Body of pancreas (tissue), 4 donors: ENCODE measurements at regions not wholly inside any gene's neighbourhood (a gene's known extent, or its start where the extent isn't known, plus 50 kb on each side); places are given as distances from the start of the nearest gene placed in this dataset.

Source experiments
- ATAC-seq: fragments of 150-250 bp; one replicate; pipeline ENCODE4 v1.9.1; 2016
- DNase-seq, 4 donors: peaks; one replicate each; pipeline ENCODE4 v3.0.0-alpha.2; 2019
- H3K27ac ChIP-seq, 4 donors: fragments of 200-600 bp; sonication (generic); 1 replicate in 3 of 4; 2 replicates in 1 of 4; pipeline versions ENCODE4 v1.5.1 to v1.6.1; 2016 to 2019; ENCODE audit warnings: mild to moderate bottlenecking in 1 of 4, mixed read lengths in 1 of 4, moderate library complexity in 1 of 4
- H3K27me3 ChIP-seq, 2 donors: fragments of 200-600 bp; sonication (generic); one replicate each; pipeline ENCODE4 v1.6.0; 2016; ENCODE audit warnings: mild to moderate bottlenecking in 1 of 2
- H3K36me3 ChIP-seq, 2 donors: fragments of 200-600 bp; sonication (generic); replicated peaks in 1 of 2; 2 replicates each; pipeline ENCODE4 v1.5.1; 2016; ENCODE audit warnings: low read depth in 2 of 2; ENCODE audit not compliant: insufficient read depth in 1 of 2
- H3K4me1 ChIP-seq: fragments of 200-600 bp; sonication (generic); one replicate; pipeline ENCODE4 v1.6.0; 2016
- H3K4me3 ChIP-seq, 2 donors: fragments of 200-600 bp; sonication (generic); 1 replicate in 1 of 2; 2 replicates in 1 of 2; pipeline ENCODE4 v1.5.1; 2016 to 2019
- H3K9me3 ChIP-seq, 3 donors: fragments of 200-600 bp; sonication (generic); 1 replicate in 2 of 3; 2 replicates in 1 of 3; pipeline ENCODE4 v1.5.1; 2016
- POLR2A ChIP-seq, 3 donors: fragments of 450-650 bp; IDR thresholded peaks; one replicate each; pipeline ENCODE4 v1.6.1; 2016; ENCODE audit warnings: antibody characterized with exemption in 3 of 3, mild to moderate bottlenecking in 2 of 3
- WGBS, 2 donors: methylation state at CpG; one replicate each; pipeline ENCODE4 v1.1.5; 2017; 5-methylcytosine and 5-hydroxymethylcytosine counted together
- intact Hi-C: fragments of 100-400 bp; cut with DNase I; formaldehyde crosslinking; loops from one replicate; pipeline ENCODE4 v1.15.1; 2023
- TF ChIP-seq, protein P1 (sequence below), 7 experiments: fragments of 450-650 bp in 4 of 7; fragments of 200-600 bp in 3 of 7; sonication (generic) in 3 of 7; IDR thresholded peaks; one replicate each; pipeline ENCODE4 v1.5.1; 2016 to 2019; ENCODE audit warnings: antibody characterized with exemption in 7 of 7

DNA sequence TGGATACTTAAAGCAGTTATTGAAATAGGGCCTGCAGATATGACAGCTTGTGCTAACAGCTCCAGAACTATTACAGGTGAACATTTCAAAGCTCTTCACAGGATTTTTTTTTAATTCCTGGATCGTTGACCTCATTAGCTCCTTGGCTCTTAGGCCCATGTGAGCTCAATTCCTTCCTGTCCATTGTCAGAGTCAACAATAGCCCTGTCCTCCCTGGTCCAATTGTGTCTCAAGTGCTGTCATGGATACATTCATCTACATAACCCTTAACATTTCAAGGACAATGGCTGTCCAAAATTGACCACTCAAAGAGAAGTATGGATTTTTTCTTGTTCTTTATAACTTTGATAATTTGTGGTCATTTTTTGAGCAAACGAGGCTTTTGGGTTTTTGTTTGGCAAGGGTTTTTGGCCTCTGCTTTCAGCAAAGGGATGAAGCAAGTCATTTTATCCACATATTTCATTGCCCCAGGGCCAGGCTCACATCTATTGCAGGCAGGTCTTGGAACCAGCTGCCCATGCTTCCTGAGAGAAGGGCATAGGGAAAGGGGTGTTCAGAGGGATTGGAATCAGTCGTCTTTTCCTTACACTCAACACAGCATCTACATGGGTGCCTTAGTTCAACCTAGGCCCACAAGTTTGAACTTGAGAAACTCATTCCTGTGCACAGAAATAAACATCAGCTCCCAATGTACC lies 282.1 kb downstream of the TPBG start:
- 35 to 41% methylated on average over 3 of the region's 3 CpGs for WGBS, 2 donors
- no peak for DNase-seq
- no peak for TF ChIP-seq POLR2A (IDR thresholded peaks at IDR 0.05)

DNA sequence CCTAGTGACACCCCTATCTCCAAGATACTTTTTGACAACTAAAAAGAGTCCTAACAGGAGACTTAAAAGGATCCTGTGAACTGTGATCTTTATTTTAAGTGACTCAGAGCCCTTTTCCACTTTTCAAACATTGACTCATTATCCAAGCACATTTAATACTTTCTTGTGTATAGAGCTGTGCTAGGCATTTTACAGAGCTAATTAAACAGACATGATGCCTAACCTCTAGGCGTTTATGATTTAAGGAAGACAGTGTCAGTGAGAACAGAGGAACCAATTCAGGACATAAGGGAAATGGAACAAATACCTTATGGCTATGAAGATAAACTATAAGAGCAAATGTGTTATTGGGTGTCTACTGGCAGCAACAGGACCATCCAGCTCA lies 282.6 kb downstream of the TPBG start:
- Histone ChIP-seq H3K9me3 (no peaks in the 10 kb centered on the region), H3K27me3 (no peaks in the 10 kb centered on the region), H3K4me3 (no peak overlapping the region), H3K36me3 (no peaks in the 10 kb centered on the region), H3K4me1 (no peaks in the 10 kb centered on the region), H3K27ac (no peak overlapping the region)
- no peak for TF ChIP-seq POLR2A (IDR thresholded peaks at IDR 0.05)
- TF ChIP-seq, protein P1, sequence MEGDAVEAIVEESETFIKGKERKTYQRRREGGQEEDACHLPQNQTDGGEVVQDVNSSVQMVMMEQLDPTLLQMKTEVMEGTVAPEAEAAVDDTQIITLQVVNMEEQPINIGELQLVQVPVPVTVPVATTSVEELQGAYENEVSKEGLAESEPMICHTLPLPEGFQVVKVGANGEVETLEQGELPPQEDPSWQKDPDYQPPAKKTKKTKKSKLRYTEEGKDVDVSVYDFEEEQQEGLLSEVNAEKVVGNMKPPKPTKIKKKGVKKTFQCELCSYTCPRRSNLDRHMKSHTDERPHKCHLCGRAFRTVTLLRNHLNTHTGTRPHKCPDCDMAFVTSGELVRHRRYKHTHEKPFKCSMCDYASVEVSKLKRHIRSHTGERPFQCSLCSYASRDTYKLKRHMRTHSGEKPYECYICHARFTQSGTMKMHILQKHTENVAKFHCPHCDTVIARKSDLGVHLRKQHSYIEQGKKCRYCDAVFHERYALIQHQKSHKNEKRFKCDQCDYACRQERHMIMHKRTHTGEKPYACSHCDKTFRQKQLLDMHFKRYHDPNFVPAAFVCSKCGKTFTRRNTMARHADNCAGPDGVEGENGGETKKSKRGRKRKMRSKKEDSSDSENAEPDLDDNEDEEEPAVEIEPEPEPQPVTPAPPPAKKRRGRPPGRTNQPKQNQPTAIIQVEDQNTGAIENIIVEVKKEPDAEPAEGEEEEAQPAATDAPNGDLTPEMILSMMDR (IDR thresholded peaks at IDR 0.05), result no peak
- WGBS, 2 donors, result 26 to 77% methylated on average over 1 of the region's 1 CpG
- ATAC-seq (no peak), DNase-seq (no peak)
- intact Hi-C loops, result no loop called here

More for the DNA sequence above, 282.1 kb downstream of the TPBG start:
- no peak for ATAC-seq
- no peaks in the 10 kb centered on the region for H3K9me3 ChIP-seq
- H3K4me1 ChIP-seq, result no peaks in the 10 kb centered on the region
- H3K4me3 ChIP-seq, result no peak overlapping the region
- H3K36me3 ChIP-seq, result no peaks in the 10 kb centered on the region
- H3K27ac ChIP-seq, result no peak overlapping the region
- no peaks in the 10 kb centered on the region for H3K27me3 ChIP-seq
- intact Hi-C loops, result no loop called here

DNA sequence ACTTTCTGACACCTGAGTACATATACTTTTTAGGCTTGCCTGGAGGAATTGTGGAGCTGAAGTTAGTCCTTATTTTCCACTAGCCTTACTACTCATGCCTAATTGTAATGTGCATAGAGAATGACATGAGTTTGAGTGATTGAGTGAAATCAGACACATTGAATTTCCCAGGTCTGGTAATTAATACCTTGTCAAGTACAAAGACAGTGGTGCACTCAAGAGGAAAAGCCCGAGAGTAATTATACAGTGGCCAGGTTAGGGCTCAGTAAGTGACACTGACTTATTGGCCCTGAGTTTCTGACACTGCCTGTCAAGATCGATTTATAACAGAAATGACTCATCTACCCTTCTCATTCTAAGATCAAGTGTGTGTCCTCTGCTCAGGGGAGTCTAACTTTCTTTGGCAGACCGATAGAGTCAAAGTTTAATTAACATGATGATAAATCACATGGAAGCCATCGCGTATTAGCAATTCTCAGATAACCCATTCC lies 288.3 kb downstream of the TPBG start:
- no peak for ATAC-seq
- intact Hi-C loops, result no loop called here

DNA sequence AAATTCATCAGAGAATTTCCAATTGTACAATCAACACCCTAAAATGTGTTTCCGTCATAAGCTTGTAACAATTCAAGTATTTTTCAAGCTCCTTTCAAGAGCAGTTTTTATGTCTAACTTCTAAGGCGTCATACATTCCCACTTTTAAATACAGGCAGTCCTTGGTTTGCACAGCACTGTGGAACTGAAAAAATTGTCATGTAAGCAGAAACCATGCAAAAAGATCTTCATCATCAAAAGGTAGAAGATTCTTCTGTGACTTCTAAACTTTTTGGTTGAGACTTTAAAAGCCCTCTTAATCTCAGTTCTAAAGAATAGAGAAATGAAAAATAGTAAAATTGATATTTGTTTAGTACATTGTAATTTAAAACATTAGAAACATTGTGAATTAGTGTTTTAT lies 315.6 kb downstream of the TPBG start:
- no peaks in the 10 kb centered on the region for H3K36me3 ChIP-seq
- no peaks in the 10 kb centered on the region for H3K4me1 ChIP-seq
- no peak for DNase-seq
- 75 to 76% methylated on average over 2 of the region's 2 CpGs for WGBS, 2 donors
- no peak overlapping the region for H3K4me3 ChIP-seq
- no peak for ATAC-seq
- TF ChIP-seq, protein P1 (IDR thresholded peaks at IDR 0.05), result no peak
- TF ChIP-seq POLR2A (IDR thresholded peaks at IDR 0.05), result no peak
- intact Hi-C loops, result no loop called here
- peaks cover 0 to 5% (median 0%) of the 10 kb centered on the region in 3 donors for H3K9me3 ChIP-seq
- H3K27me3 ChIP-seq, result no peaks in the 10 kb centered on the region
- H3K27ac ChIP-seq, result no peak overlapping the region

More for the DNA sequence above, 288.3 kb downstream of the TPBG start:
- no peaks in the 10 kb centered on the region for H3K4me1 ChIP-seq
- 54 to 61% methylated on average over 5 of the region's 5 CpGs for WGBS, 2 donors
- H3K9me3 ChIP-seq, result no peaks in the 10 kb centered on the region
- no peaks in the 10 kb centered on the region for H3K27me3 ChIP-seq
- H3K27ac ChIP-seq, result no peak overlapping the region
- H3K36me3 ChIP-seq, result no peaks in the 10 kb centered on the region
- DNase-seq, result no peak
- TF ChIP-seq, protein P1 (IDR thresholded peaks at IDR 0.05), result no peak
- no peak for TF ChIP-seq POLR2A (IDR thresholded peaks at IDR 0.05)
- H3K4me3 ChIP-seq, result no peak overlapping the region

DNA sequence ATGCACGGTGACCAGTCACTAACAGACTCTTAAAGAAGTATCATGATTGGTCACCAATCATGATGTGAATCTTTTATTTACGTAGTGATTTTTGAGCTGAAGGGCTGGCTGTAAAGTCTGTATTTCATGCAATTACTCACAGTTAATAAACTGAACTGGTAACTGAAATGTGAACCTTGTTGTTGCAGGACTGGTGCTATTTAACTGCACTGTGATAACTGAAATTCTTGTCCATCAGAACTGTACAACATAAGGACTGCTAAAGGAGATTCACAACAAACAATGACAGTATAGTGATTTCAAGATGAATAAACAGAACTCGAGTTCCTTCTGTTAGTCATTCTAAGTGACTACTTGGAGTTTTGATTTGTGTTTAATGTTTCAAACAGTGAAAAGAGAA lies 316.6 kb downstream of the TPBG start:
- no peaks in the 10 kb centered on the region for H3K36me3 ChIP-seq
- intact Hi-C loops, result no loop called here
- H3K9me3 ChIP-seq, result peaks cover 0 to 5% (median 0%) of the 10 kb centered on the region in 3 donors
- no peaks in the 10 kb centered on the region for H3K4me1 ChIP-seq
- H3K27me3 ChIP-seq, result no peaks in the 10 kb centered on the region
- ATAC-seq (no peak), DNase-seq (no peak)
- no peak overlapping the region for H3K4me3 ChIP-seq
- H3K27ac ChIP-seq, result no peak overlapping the region
- TF ChIP-seq POLR2A (IDR thresholded peaks at IDR 0.05), result no peak
- TF ChIP-seq, protein P1 (IDR thresholded peaks at IDR 0.05), result no peak
- WGBS, 2 donors, result 50 to 52% methylated on average over 3 of the region's 3 CpGs
